Heart left ventricle (tissue), 16 donors: ENCODE measurements at regions not wholly inside any gene's neighbourhood (a gene's known extent, or its start where the extent isn't known, plus 50 kb on each side); places are given as distances from the start of the nearest gene placed in this dataset.

ENCODE experiments used
- ATAC-seq, 4 donors: fragments of 200-7000 bp; cut with Tn5 transposase; one replicate each; pipeline ENCODE4 v1.9.1; 2020 to 2022; ENCODE audit warnings: moderate library complexity in 4 of 4, mild to moderate bottlenecking in 3 of 4, moderate number of reproducible peaks in 1 of 4
- DNase-seq, 5 donors: peaks; one replicate each; pipeline ENCODE4 v3.0.0-alpha.2; 2020
- H3K27ac ChIP-seq, 12 donors: fragments of 200-600 bp; sonication (generic) in 4 of 12; one replicate each; pipeline versions ENCODE4 v1.5.0 to v1.8.0; 2016 to 2022; ENCODE audit warnings: mild to moderate bottlenecking in 2 of 12
- H3K27me3 ChIP-seq, 9 donors: fragments of 200-600 bp; sonication (generic) in 2 of 9; one replicate each; pipeline versions ENCODE4 v1.5.1 to v1.8.0; 2016 to 2022; ENCODE audit warnings: mild to moderate bottlenecking in 3 of 9
- H3K36me3 ChIP-seq, 9 donors: fragments of 200-600 bp; sonication (generic) in 2 of 9; one replicate each; pipeline versions ENCODE4 v1.5.0 to v1.8.0; 2018 to 2022; ENCODE audit warnings: mild to moderate bottlenecking in 2 of 9
- H3K4me1 ChIP-seq, 12 donors: fragments of 200-600 bp; sonication (generic) in 4 of 12; one replicate each; pipeline versions ENCODE4 v1.5.0 to v1.8.0; 2016 to 2022; ENCODE audit warnings: mild to moderate bottlenecking in 3 of 12
- H3K4me3 ChIP-seq, 12 donors: fragments of 200-600 bp; sonication (generic) in 4 of 12; one replicate each; pipeline versions ENCODE4 v1.5.0 to v1.8.0; 2017 to 2022; ENCODE audit warnings: mild to moderate bottlenecking in 9 of 12, moderate library complexity in 4 of 12
- H3K9me3 ChIP-seq, 12 donors: fragments of 200-600 bp; sonication (generic) in 4 of 12; one replicate each; pipeline versions ENCODE4 v1.5.0 to v1.8.0; 2016 to 2022; ENCODE audit warnings: mild to moderate bottlenecking in 1 of 12
- POLR2A ChIP-seq, 2 donors: fragments of 450-650 bp; IDR thresholded peaks; one replicate each; pipeline ENCODE4 v1.6.1; 2017; ENCODE audit warnings: antibody characterized with exemption in 2 of 2, mild to moderate bottlenecking in 2 of 2, moderate library complexity in 2 of 2
- WGBS, 4 donors: extraction: QIAGEN DNeasy Blood & Tissue Kit in 2 of 4; methylation state at CpG; one replicate each; pipeline versions ENCODE4 v1.1.5 to v1.1.7; 2013 to 2018; 5-methylcytosine and 5-hydroxymethylcytosine counted together
- intact Hi-C, 10 donors: fragments of 100-400 bp; cut with DNase I; formaldehyde crosslinking; loops; one replicate each; pipeline versions ENCODE4 v1.11.1 to v1.14.2; 2022
- TF ChIP-seq, protein P1 (sequence below), 12 donors: fragments of 200-600 bp; sonication (generic) in 4 of 12; IDR thresholded peaks; one replicate each; pipeline versions ENCODE4 v1.5.0 to v1.8.0; 2018 to 2022; ENCODE audit warnings: antibody characterized with exemption in 12 of 12, mild to moderate bottlenecking in 5 of 12
- donor health status: ischemic (EF 13 %, LVEDD 7.1; RV severe dilation, severe dysfunction).
- donor health status: healthy with polysubstance abuse.
- donor health status: DM: no; HTN: yes; CAD: no.
- donor health status: DM: no; HTN: no; CAD: no.
- donor health status: ischemic (EF 25% LVEDD 6.9; RV normal size, moderate dysfunction).
- donor health status: ischemic (EF 25% LVEDD 5.7; RV mildly dilated, moderate dysfunction).
- donor health status: healthy.
- donor health status: DM: yes; HTN: yes; CAD: no.
- donor health status: ischemic (EF 35%, LVEDD 5.7; RV mildly dilated, moderate dysfunction).
- donor health status: nonischemic (EF 11% LVEDD 7.7; RV severe dilation, severe dysfunction).
- donor health status: DM: yes; HTN: yes; CAD: no.
- donor health status: PGD.
- donor health status: ischemic (EF 29% LVEDD 5.4; RV normal size, mild dysfunction).
- donor health status: nonischemic (EF 23%, LVEDD 6.1; RV moderate dilation, normal function).

DNA sequence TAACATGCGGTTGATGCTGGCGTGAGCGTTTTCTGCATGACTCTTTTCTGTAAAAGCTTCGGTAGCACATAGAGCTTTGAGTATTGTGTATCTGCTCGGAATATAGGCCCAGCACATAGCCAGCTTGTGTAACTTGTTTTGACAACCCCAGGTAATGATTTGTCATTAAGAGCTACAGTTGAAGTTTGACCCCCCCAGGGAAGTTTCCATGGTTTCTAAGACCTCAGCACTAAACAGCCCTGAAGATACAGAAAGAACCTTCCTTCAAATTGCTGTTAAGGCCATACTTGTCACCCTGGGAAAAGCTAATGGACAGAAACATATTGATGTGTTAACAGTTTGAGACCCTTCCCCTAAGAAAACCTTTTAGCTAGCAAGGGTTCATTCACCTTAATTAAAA is 380.7 kb downstream of the PRDM2 start:
- H3K27ac ChIP-seq = no peak overlapping the region
- H3K36me3 ChIP-seq = no peaks in the 10 kb centered on the region
- WGBS, 4 donors = 89 to 93% (median 92%) methylated on average over 5 of the region's 5 CpGs
- no peak for DNase-seq
- H3K4me1 ChIP-seq = no peaks in the 10 kb centered on the region
- TF ChIP-seq, protein P1, sequence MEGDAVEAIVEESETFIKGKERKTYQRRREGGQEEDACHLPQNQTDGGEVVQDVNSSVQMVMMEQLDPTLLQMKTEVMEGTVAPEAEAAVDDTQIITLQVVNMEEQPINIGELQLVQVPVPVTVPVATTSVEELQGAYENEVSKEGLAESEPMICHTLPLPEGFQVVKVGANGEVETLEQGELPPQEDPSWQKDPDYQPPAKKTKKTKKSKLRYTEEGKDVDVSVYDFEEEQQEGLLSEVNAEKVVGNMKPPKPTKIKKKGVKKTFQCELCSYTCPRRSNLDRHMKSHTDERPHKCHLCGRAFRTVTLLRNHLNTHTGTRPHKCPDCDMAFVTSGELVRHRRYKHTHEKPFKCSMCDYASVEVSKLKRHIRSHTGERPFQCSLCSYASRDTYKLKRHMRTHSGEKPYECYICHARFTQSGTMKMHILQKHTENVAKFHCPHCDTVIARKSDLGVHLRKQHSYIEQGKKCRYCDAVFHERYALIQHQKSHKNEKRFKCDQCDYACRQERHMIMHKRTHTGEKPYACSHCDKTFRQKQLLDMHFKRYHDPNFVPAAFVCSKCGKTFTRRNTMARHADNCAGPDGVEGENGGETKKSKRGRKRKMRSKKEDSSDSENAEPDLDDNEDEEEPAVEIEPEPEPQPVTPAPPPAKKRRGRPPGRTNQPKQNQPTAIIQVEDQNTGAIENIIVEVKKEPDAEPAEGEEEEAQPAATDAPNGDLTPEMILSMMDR (IDR thresholded peaks at IDR 0.05) = no peak
- intact Hi-C loops = no loop called here
- no peak overlapping the region for H3K4me3 ChIP-seq
- H3K27me3 ChIP-seq = no peaks in the 10 kb centered on the region
- ATAC-seq = no peak
- peaks cover 0 to 3% (median 0%) of the 10 kb centered on the region in 12 donors for H3K9me3 ChIP-seq

DNA sequence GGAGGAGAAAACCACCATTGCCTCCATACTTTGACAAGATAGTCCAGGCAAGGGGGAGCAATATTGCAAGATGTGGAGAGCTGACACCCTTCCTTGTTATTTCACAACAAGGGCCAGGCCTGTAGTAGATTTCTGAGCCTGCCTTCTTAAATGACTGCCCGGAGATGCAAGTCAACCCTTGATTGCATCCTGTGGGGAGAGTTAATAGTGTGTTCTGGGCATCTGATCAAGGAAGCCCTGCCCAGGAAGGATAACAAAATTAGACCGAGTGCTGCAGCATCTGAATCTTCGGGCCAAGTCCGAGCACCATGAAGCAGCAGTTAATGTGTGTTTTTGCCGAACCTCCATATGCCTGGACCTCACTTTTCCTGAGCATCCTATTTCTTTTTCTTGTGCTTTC is 382.3 kb downstream of the PRDM2 start:
- intact Hi-C loops = no loop called here
- no peak for ATAC-seq
- WGBS, 4 donors = 65 to 86% (median 77%) methylated on average over 5 of the region's 5 CpGs

DNA sequence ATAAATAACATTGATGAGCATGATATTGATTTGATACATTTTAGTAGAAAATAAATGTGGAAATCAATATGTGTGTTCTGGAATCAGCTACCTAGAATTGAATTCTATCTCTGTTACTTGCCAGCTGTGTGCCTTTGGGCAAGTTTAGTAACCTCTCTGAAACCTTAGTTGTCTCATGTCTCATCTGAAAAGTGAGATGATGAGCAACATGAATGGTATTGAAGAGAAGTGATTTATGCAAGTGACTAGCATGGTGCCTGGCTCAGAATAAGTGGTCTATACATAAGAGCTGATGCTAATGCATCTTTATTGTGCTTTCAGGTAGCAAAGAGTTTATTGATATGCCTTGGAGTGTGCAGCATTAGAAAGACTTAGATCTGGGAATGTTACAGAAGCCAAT is 383.3 kb downstream of the PRDM2 start:
- TF ChIP-seq, protein P1 (IDR thresholded peaks at IDR 0.05) = no peak
- Histone ChIP-seq H3K36me3 (no peaks in the 10 kb centered on the region), H3K27me3 (no peaks in the 10 kb centered on the region), H3K4me1 (no peaks in the 10 kb centered on the region), H3K27ac (no peak overlapping the region), H3K4me3 (no peak overlapping the region), H3K9me3 (peaks cover 0 to 9% (median 0%) of the 10 kb centered on the region in 12 donors)
- no peak for DNase-seq
- no peak for ATAC-seq
- intact Hi-C loops = no loop called here

More for the DNA sequence above, 382.3 kb downstream of the PRDM2 start:
- Histone ChIP-seq H3K4me3 (no peak overlapping the region), H3K9me3 (peaks cover 0 to 9% (median 0%) of the 10 kb centered on the region in 12 donors), H3K27ac (no peak overlapping the region), H3K27me3 (no peaks in the 10 kb centered on the region), H3K36me3 (no peaks in the 10 kb centered on the region), H3K4me1 (no peaks in the 10 kb centered on the region)
- no peak for DNase-seq
- TF ChIP-seq, protein P1 (IDR thresholded peaks at IDR 0.05) = no peak
- no peak for TF ChIP-seq POLR2A (IDR thresholded peaks at IDR 0.05)

DNA sequence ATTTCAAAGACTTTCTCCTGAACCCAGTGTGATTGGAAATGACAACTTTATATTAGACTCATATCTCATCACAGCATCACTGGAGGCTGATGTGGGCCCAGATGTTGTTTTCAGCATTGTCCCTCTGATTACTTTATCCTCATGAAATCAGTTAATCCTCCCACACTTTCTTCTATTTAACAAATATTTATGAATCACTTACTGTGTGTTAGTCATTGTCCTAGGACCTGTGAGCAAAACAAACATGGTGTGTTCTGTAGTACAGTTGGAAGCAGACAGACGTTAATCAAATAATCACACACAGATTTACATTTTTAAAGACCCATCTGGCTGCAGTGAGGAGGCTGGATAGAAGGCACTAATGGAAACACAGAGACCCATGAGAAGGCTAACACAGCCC is 383.7 kb downstream of the PRDM2 start:
- Histone ChIP-seq H3K27me3 (no peaks in the 10 kb centered on the region), H3K27ac (no peak overlapping the region), H3K36me3 (no peaks in the 10 kb centered on the region), H3K4me1 (no peaks in the 10 kb centered on the region), H3K4me3 (no peak overlapping the region), H3K9me3 (peaks cover 0 to 9% (median 0%) of the 10 kb centered on the region in 12 donors)
- TF ChIP-seq, protein P1 (IDR thresholded peaks at IDR 0.05) = no peak
- TF ChIP-seq POLR2A (IDR thresholded peaks at IDR 0.05) = no peak
- ATAC-seq (no peak), DNase-seq (no peak)
- 45 to 59% (median 52%) methylated on average over 1 of the region's 1 CpG for WGBS, 4 donors
- intact Hi-C loops = no loop called here
